ENCODE measurements at regions not wholly inside any gene's neighbourhood (a gene's known extent, or its start where the extent isn't known, plus 50 kb on each side); places are given as distances from the start of the nearest gene placed in this dataset.

DNA sequence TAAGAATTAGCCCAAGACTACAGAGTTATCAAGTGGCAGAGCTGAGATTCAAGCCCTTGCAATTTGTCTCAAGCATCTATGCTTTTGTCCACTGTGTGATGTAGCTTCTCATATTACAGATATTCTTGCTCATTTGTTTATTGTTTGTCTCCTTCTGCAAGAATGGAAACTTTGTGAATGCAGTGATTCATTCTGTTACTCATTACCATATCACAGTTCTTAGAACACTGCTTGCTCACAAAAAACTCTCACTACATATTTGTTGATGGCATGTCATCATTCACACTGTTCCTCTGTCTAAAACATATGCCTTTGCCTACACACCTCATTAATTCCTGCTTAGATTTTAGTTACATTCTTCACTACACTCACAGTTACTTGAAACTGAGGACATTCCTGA lies 1198.9 kb downstream of the PLA2G4A start:
- H3K4me2 ChIP-seq: peak overlapping the region; percentile 56
- TF ChIP-seq KDM1A (IDR thresholded peaks at IDR 0.05; ENCODE audit: low read depth): no peak
- no peak for TF ChIP-seq CHD2 (IDR thresholded peaks at IDR 0.05; ENCODE audit: low read length, partially characterized antibody)
- TF ChIP-seq USF2 (IDR thresholded peaks at IDR 0.05): no peak
- TF ChIP-seq HOXB5 (CRISPR knock-in tag; IDR thresholded peaks at IDR 0.05): no peak
- TF ChIP-seq MYC (IDR thresholded peaks at IDR 0.05; ENCODE audit: borderline replicate concordance, low read length): no peak
- TF ChIP-seq CBX2 (IDR thresholded peaks at IDR 0.05; ENCODE audit: borderline replicate concordance, low read depth): no peak
- no peak for TF ChIP-seq RARB (CRISPR knock-in tag; IDR thresholded peaks at IDR 0.05)
- peak; percentile 64; the same call in 1 of the 2 replicates for TF ChIP-seq GATA3 (IDR thresholded peaks at IDR 0.05; ENCODE audit: borderline replicate concordance)
- TF ChIP-seq TP53 (CRISPR knock-in tag; IDR thresholded peaks at IDR 0.05): no peak
- TF ChIP-seq ZFP36 (IDR thresholded peaks at IDR 0.05; ENCODE audit: borderline replicate concordance, partially characterized antibody): no peak
- TF ChIP-seq FOSL2 (IDR thresholded peaks at IDR 0.05): peak; percentile 58; the same call in 1 of the 2 replicates
- TF ChIP-seq FOSL2 (CRISPR knock-in tag; IDR thresholded peaks at IDR 0.05): peak; percentile 90
- TF ChIP-seq CEBPB (IDR thresholded peaks at IDR 0.05): peak in 1 of 2 experiments; percentile 58; a peak in 2 of 4 replicates
- 0 out of 2 replicates have a peak, but pooled peaks have one; percentile 35 for TF ChIP-seq MAX (IDR thresholded peaks at IDR 0.05)
- TF ChIP-seq, protein P1, sequence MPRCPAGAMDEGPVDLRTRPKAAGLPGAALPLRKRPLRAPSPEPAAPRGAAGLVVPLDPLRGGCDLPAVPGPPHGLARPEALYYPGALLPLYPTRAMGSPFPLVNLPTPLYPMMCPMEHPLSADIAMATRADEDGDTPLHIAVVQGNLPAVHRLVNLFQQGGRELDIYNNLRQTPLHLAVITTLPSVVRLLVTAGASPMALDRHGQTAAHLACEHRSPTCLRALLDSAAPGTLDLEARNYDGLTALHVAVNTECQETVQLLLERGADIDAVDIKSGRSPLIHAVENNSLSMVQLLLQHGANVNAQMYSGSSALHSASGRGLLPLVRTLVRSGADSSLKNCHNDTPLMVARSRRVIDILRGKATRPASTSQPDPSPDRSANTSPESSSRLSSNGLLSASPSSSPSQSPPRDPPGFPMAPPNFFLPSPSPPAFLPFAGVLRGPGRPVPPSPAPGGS (IDR thresholded peaks at IDR 0.05): no peak
- no peak for TF ChIP-seq NPAS2 (CRISPR knock-in tag; IDR thresholded peaks at IDR 0.05; ENCODE audit: borderline replicate concordance)
- TF ChIP-seq EP300 (IDR thresholded peaks at IDR 0.05): no peak
- no peak for TF ChIP-seq BHLHE40 (IDR thresholded peaks at IDR 0.05; ENCODE audit: low read depth, low read length)
- TF ChIP-seq JUNB (IDR thresholded peaks at IDR 0.05): peak; percentile 78
- TF ChIP-seq POLR2AphosphoS2 (conservative IDR thresholded peaks at IDR 0.05; ENCODE audit: low read length): no peak
- TF ChIP-seq JUN (IDR thresholded peaks at IDR 0.05): no peak
- no peak for TF ChIP-seq ZNF302 (CRISPR knock-in tag; IDR thresholded peaks at IDR 0.05)
- no peak for TF ChIP-seq ZSCAN20 (CRISPR knock-in tag; IDR thresholded peaks at IDR 0.05)
- no peak for TF ChIP-seq NFE2L2 (conservative IDR thresholded peaks at IDR 0.05; ENCODE audit: low read length)
- TF ChIP-seq, protein P2, sequence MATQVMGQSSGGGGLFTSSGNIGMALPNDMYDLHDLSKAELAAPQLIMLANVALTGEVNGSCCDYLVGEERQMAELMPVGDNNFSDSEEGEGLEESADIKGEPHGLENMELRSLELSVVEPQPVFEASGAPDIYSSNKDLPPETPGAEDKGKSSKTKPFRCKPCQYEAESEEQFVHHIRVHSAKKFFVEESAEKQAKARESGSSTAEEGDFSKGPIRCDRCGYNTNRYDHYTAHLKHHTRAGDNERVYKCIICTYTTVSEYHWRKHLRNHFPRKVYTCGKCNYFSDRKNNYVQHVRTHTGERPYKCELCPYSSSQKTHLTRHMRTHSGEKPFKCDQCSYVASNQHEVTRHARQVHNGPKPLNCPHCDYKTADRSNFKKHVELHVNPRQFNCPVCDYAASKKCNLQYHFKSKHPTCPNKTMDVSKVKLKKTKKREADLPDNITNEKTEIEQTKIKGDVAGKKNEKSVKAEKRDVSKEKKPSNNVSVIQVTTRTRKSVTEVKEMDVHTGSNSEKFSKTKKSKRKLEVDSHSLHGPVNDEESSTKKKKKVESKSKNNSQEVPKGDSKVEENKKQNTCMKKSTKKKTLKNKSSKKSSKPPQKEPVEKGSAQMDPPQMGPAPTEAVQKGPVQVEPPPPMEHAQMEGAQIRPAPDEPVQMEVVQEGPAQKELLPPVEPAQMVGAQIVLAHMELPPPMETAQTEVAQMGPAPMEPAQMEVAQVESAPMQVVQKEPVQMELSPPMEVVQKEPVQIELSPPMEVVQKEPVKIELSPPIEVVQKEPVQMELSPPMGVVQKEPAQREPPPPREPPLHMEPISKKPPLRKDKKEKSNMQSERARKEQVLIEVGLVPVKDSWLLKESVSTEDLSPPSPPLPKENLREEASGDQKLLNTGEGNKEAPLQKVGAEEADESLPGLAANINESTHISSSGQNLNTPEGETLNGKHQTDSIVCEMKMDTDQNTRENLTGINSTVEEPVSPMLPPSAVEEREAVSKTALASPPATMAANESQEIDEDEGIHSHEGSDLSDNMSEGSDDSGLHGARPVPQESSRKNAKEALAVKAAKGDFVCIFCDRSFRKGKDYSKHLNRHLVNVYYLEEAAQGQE (IDR thresholded peaks at IDR 0.05): no peak
- peaks cover 18% of the 10 kb centered on the region; the same call in 2 of the 3 replicates for H3K4me1 ChIP-seq
- ATAC-seq: peak; percentile 91 to 100
- no peaks in the 10 kb centered on the region for H3K9me3 ChIP-seq
- FAIRE-seq: peak; percentile 83
- CTCF ChIA-PET: no interaction called here
- POLR2A ChIA-PET: no interaction called here
- no peak overlapping the region for H3K4me3 ChIP-seq
- H3K27ac ChIP-seq: peak overlapping the region in 1 of 2 experiments; percentile 28; a peak in 1 of 6 replicates
- peak; percentile 25 to 74 for DNase-seq (ENCODE audit: low read depth in 1 of 2, low spot score in 1 of 2)

Data from A549 (cell line).